ENCODE measurements at regions not wholly inside any gene's neighbourhood (a gene's known extent, or its start where the extent isn't known, plus 50 kb on each side); places are given as distances from the start of the nearest gene placed in this dataset.

GRCh38 chr6:125662296-125662695, 87.1 kb upstream of the HEY2 start:
- no peak for DNase-seq

GRCh38 chr6:125665295-125665814, 84.1 kb upstream of the HEY2 start:
- DNase-seq, result no peak

GRCh38 chr6:125667326-125667725, 82.1 kb upstream of the HEY2 start:
- DNase-seq, result no peak

- DNase-seq, result no peak
Observed at GRCh38 chr6:125668071-125668470, 81.4 kb upstream of the HEY2 start.

- DNase-seq, result peak; percentile 16
Observed at GRCh38 chr6:125670568-125670967, 78.9 kb upstream of the HEY2 start.

- no peak for DNase-seq
Observed at GRCh38 chr6:125671323-125671722, 78.1 kb upstream of the HEY2 start.

- DNase-seq, result no peak
Observed at GRCh38 chr6:125674230-125674629, 75.2 kb upstream of the HEY2 start.

- DNase-seq, result no peak
Observed at GRCh38 chr6:125678601-125679000, 70.8 kb upstream of the HEY2 start.

- no peak for DNase-seq
Observed at GRCh38 chr6:125679128-125679527, 70.3 kb upstream of the HEY2 start.

- DNase-seq, result no peak
Observed at GRCh38 chr6:125679651-125680050, 69.8 kb upstream of the HEY2 start.

GRCh38 chr6:125682939-125683338, 66.5 kb upstream of the HEY2 start:
- DNase-seq, result no peak

GRCh38 chr6:125688138-125688537, 61.3 kb upstream of the HEY2 start:
- no peak for DNase-seq

GRCh38 chr6:125693480-125693879, 56.0 kb upstream of the HEY2 start:
- no peak for DNase-seq

- DNase-seq, result peak; percentile 30
Observed at GRCh38 chr6:125699591-125699990, 49.8 kb upstream of the HEY2 start.

Data from NCI-H2171 (cell line).